Glutamatergic neuron (in vitro differentiated cells): ENCODE measurements at regions not wholly inside any gene's neighbourhood (a gene's known extent, or its start where the extent isn't known, plus 50 kb on each side); places are given as distances from the start of the nearest gene placed in this dataset.

Experiments used
- DNase-seq: peaks from one replicate; pipeline ENCODE4 v3.0.0; 2022
- H3K27ac Mint-ChIP-seq: one replicate; pipeline ENCODE4 v1.8.0; 2020; ENCODE audit warnings: mild to moderate bottlenecking, mixed read lengths, inconsistent platforms; ENCODE audit not compliant: unreplicated experiment
- H3K27me3 Mint-ChIP-seq: one replicate; pipeline ENCODE4 v1.8.0; 2020; ENCODE audit warnings: mild to moderate bottlenecking, moderate library complexity, mixed read lengths, inconsistent platforms; ENCODE audit not compliant: unreplicated experiment
- H3K36me3 Mint-ChIP-seq: one replicate; pipeline ENCODE4 v1.8.0; 2020; ENCODE audit warnings: mild to moderate bottlenecking, mixed read lengths, inconsistent platforms; ENCODE audit not compliant: unreplicated experiment
- H3K4me1 Mint-ChIP-seq: one replicate; pipeline ENCODE4 v1.8.0; 2020; ENCODE audit warnings: mild to moderate bottlenecking, low read depth, mixed read lengths, inconsistent platforms; ENCODE audit not compliant: unreplicated experiment
- H3K4me3 Mint-ChIP-seq: one replicate; pipeline ENCODE4 v1.8.0; 2020; ENCODE audit warnings: mild to moderate bottlenecking, mixed read lengths, inconsistent platforms; ENCODE audit not compliant: unreplicated experiment
- H3K9me3 Mint-ChIP-seq: one replicate; pipeline ENCODE4 v1.8.0; 2020; ENCODE audit warnings: mild to moderate bottlenecking, moderate library complexity, mixed read lengths, inconsistent platforms; ENCODE audit not compliant: unreplicated experiment
- TF ChIP-seq, protein P1 (sequence below): fragments of 200-600 bp; sonication (generic); IDR thresholded peaks from one replicate; pipeline ENCODE4 v1.5.0; 2021; ENCODE audit not compliant: partially characterized antibody, unreplicated experiment

DNA sequence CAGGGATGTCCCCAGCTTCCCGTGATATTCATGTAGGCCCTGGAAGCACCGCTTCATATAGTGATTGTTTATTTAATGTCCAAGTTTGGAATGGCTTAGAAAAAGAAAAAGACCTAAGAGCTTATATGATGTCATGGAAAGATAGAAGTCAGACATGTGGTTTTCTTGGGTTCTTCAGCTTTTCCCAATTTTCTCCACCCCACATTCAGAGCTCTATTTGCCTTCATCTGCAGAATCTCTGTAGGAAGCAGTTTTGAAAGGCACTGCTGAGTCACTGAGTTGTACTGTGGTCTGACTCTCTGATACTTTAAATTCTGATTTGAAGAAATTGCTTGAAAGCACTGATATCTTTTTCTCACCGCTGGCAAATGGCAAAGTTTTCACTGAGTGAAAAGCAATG, 120.6 kb upstream of the EDNRA start:
- Mint-ChIP-seq H3K36me3 (no peaks in the 10 kb centered on the region), H3K4me3 (no peak overlapping the region), H3K9me3 (peaks cover 1% of the 10 kb centered on the region), H3K4me1 (peaks cover 2% of the 10 kb centered on the region), H3K27ac (no peak overlapping the region), H3K27me3 (no peaks in the 10 kb centered on the region)
- TF ChIP-seq, protein P1, sequence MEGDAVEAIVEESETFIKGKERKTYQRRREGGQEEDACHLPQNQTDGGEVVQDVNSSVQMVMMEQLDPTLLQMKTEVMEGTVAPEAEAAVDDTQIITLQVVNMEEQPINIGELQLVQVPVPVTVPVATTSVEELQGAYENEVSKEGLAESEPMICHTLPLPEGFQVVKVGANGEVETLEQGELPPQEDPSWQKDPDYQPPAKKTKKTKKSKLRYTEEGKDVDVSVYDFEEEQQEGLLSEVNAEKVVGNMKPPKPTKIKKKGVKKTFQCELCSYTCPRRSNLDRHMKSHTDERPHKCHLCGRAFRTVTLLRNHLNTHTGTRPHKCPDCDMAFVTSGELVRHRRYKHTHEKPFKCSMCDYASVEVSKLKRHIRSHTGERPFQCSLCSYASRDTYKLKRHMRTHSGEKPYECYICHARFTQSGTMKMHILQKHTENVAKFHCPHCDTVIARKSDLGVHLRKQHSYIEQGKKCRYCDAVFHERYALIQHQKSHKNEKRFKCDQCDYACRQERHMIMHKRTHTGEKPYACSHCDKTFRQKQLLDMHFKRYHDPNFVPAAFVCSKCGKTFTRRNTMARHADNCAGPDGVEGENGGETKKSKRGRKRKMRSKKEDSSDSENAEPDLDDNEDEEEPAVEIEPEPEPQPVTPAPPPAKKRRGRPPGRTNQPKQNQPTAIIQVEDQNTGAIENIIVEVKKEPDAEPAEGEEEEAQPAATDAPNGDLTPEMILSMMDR: no peak
- DNase-seq: no peak

DNA sequence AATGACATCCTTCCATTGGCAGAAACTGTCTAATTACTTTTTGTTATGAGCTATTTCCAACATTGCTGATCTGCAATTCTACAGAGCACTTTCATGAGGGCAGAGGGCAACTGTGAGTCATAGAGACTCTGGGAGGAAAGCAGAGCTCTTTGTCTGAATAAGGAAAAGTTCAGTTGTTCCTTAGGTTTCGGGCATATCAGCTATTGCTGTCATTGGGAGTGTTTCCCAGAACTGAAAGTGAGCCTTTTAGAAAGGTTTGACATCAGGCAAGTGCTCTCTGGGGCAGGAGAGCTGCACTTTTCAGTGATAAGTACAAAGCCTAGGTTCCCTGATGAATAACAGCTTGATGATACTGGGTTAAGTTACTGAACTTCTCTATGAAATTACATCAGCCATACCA, 119.2 kb upstream of the EDNRA start:
- no peaks in the 10 kb centered on the region for H3K27me3 Mint-ChIP-seq
- no peak overlapping the region for H3K4me3 Mint-ChIP-seq
- no peak overlapping the region for H3K27ac Mint-ChIP-seq
- TF ChIP-seq, protein P1: no peak
- peaks cover 1% of the 10 kb centered on the region for H3K9me3 Mint-ChIP-seq
- H3K4me1 Mint-ChIP-seq: peaks cover 2% of the 10 kb centered on the region
- no peak for DNase-seq
- H3K36me3 Mint-ChIP-seq: no peaks in the 10 kb centered on the region

GRCh38 chr4:147362938-147363337, 118.0 kb upstream of the EDNRA start:
- Mint-ChIP-seq H3K9me3 (peaks cover 1% of the 10 kb centered on the region), H3K27me3 (no peaks in the 10 kb centered on the region), H3K36me3 (no peaks in the 10 kb centered on the region), H3K4me1 (peaks cover 2% of the 10 kb centered on the region), H3K27ac (no peak overlapping the region), H3K4me3 (no peak overlapping the region)
- TF ChIP-seq, protein P1: no peak
- no peak for DNase-seq

GRCh38 chr4:147363514-147363913, 117.4 kb upstream of the EDNRA start:
- H3K27ac Mint-ChIP-seq: no peak overlapping the region
- H3K36me3 Mint-ChIP-seq: no peaks in the 10 kb centered on the region
- peaks cover 1% of the 10 kb centered on the region for H3K9me3 Mint-ChIP-seq
- no peaks in the 10 kb centered on the region for H3K27me3 Mint-ChIP-seq
- H3K4me3 Mint-ChIP-seq: no peak overlapping the region
- H3K4me1 Mint-ChIP-seq: peaks cover 2% of the 10 kb centered on the region
- no peak for DNase-seq
- TF ChIP-seq, protein P1: no peak

DNA sequence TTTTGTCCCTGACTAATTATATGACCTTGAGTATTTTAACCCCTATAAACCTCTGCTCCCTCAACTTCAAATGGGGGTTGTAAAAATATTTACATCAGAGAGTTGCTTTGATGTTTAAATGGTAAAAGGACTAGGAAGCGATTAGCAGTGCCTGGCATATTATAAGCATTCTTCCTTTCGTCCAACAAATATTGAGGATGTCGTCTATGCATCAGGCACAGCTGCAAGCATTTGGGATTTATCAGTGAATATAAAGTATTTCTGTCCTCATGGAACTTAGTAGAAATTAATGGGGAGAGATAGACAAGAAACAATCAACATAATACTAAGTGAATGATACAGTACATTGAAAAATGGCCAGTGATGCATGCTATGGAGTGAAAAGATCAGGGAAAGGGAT, 115.5 kb upstream of the EDNRA start:
- Mint-ChIP-seq H3K36me3 (no peaks in the 10 kb centered on the region), H3K4me3 (no peak overlapping the region), H3K27me3 (no peaks in the 10 kb centered on the region), H3K9me3 (no peaks in the 10 kb centered on the region), H3K4me1 (no peaks in the 10 kb centered on the region), H3K27ac (no peak overlapping the region)
- DNase-seq: no peak
- TF ChIP-seq, protein P1: no peak
